MM.1S (cell line): ENCODE measurements at regions not wholly inside any gene's neighbourhood (a gene's known extent, or its start where the extent isn't known, plus 50 kb on each side); places are given as distances from the start of the nearest gene placed in this dataset.

ENCODE experiments used
- DNase-seq: peaks from one replicate; pipeline ENCODE4 v3.0.0-alpha.2; 2015
- H2AFZ ChIP-seq: fragments of 300-600 bp; sonication (generic); 2 replicates; pipeline ENCODE4 v1.6.0; 2016; ENCODE audit warnings: antibody characterized with exemption, low read length
- H3F3A ChIP-seq: fragments of 300-600 bp; sonication (generic); 2 replicates; pipeline ENCODE4 v1.6.1; 2016; ENCODE audit warnings: mild to moderate bottlenecking, antibody characterized with exemption, low read length, moderate library complexity, mixed read lengths; ENCODE audit not compliant: insufficient read depth
- H3K27ac ChIP-seq: fragments of 300-600 bp; sonication (generic); 2 replicates; pipeline ENCODE4 v1.5.1; 2016; ENCODE audit warnings: mild to moderate bottlenecking, low read length
- H3K27me3 ChIP-seq: fragments of 300-600 bp; sonication (generic); replicated peaks from 2 replicates; pipeline ENCODE4 v1.6.0; 2016; ENCODE audit warnings: low read length; ENCODE audit not compliant: insufficient read depth
- H3K36me3 ChIP-seq: fragments of 300-600 bp; sonication (generic); replicated peaks from 2 replicates; pipeline ENCODE4 v1.6.1; 2016; ENCODE audit warnings: mild to moderate bottlenecking, low read length, mixed read lengths; ENCODE audit not compliant: insufficient read depth
- H3K4me1 ChIP-seq: fragments of 300-600 bp; sonication (generic); 2 replicates; pipeline ENCODE4 v1.6.1; 2016; ENCODE audit warnings: low read length, mixed read lengths
- H3K4me2 ChIP-seq: fragments of 300-600 bp; sonication (generic); 2 replicates; pipeline ENCODE4 v1.6.0; 2016; ENCODE audit warnings: low read depth, low read length
- H3K4me3 ChIP-seq: fragments of 300-600 bp; sonication (generic); 2 replicates; pipeline ENCODE4 v1.5.1; 2016; ENCODE audit warnings: low read length, mixed read lengths
- H3K79me2 ChIP-seq: fragments of 300-600 bp; sonication (generic); 2 replicates; pipeline ENCODE4 v1.6.1; 2016; ENCODE audit warnings: mixed run types, low read length, mixed read lengths
- H3K9ac ChIP-seq: fragments of 300-600 bp; sonication (generic); 2 replicates; pipeline ENCODE4 v1.6.1; 2016; ENCODE audit warnings: low read length, mixed read lengths
- H3K9me2 ChIP-seq: fragments of 300-600 bp; sonication (generic); replicated peaks from 2 replicates; pipeline ENCODE4 v1.6.1; 2016; ENCODE audit warnings: mild to moderate bottlenecking, low read length, mixed read lengths; ENCODE audit not compliant: insufficient read depth
- H3K9me3 ChIP-seq: fragments of 300-600 bp; sonication (generic); replicated peaks from 2 replicates; pipeline ENCODE4 v1.6.1; 2016; ENCODE audit warnings: mild to moderate bottlenecking, low read length, mixed read lengths; ENCODE audit not compliant: insufficient read depth
- H4K20me1 ChIP-seq: fragments of 300-600 bp; sonication (generic); 2 replicates; pipeline ENCODE4 v1.6.1; 2016; ENCODE audit warnings: mild to moderate bottlenecking, low read length, moderate library complexity, mixed read lengths; ENCODE audit not compliant: insufficient read depth
- CTCF ChIP-seq: fragments of 300-600 bp; sonication (generic); IDR thresholded peaks from 2 replicates; pipeline ENCODE4 v1.5.1; 2016; ENCODE audit warnings: antibody characterized with exemption, low read length, mixed read lengths
- EZH2 ChIP-seq: fragments of 300-600 bp; sonication (generic); optimal IDR thresholded peaks from 2 replicates; pipeline ENCODE3; 2017; ENCODE audit warnings: low read depth, mild to moderate bottlenecking, antibody characterized with exemption, low read length, mixed read lengths
- EZH2phosphoT487 ChIP-seq: fragments of 300-600 bp; sonication (generic); IDR thresholded peaks from 2 replicates; pipeline ENCODE4 v1.6.1; 2018; ENCODE audit warnings: antibody characterized with exemption, low read length

- TF ChIP-seq EZH2phosphoT487 (no peak), CTCF (no peak), EZH2 (no peak)
- no peak overlapping the region for H3K4me2 ChIP-seq
- peaks cover 6% of the 10 kb centered on the region for H3K4me1 ChIP-seq
These were observed 237.8 kb downstream of the UACA start for GRCh38 chr15:70525551-70525950.

GRCh38 chr15:70524470-70524869, 238.9 kb downstream of the UACA start:
- no peaks in the 10 kb centered on the region for H3K9me3 ChIP-seq
- no peak overlapping the region for H3K9ac ChIP-seq
- no peaks in the 10 kb centered on the region for H3F3A ChIP-seq
- H3K79me2 ChIP-seq, result no peaks in the 10 kb centered on the region
- H3K27ac ChIP-seq, result no peak overlapping the region
- no peaks in the 10 kb centered on the region for H4K20me1 ChIP-seq
- H3K4me1 ChIP-seq, result peaks cover 6% of the 10 kb centered on the region
- H2AFZ ChIP-seq, result no peak overlapping the region
- TF ChIP-seq EZH2phosphoT487, result no peak
- no peak for TF ChIP-seq EZH2
- no peak for TF ChIP-seq CTCF
- H3K4me2 ChIP-seq, result no peak overlapping the region
- H3K4me3 ChIP-seq, result no peak overlapping the region
- H3K36me3 ChIP-seq, result no peaks in the 10 kb centered on the region
- DNase-seq, result no peak
- no peaks in the 10 kb centered on the region for H3K9me2 ChIP-seq
- no peaks in the 10 kb centered on the region for H3K27me3 ChIP-seq

More at GRCh38 chr15:70525551-70525950, 237.8 kb downstream of the UACA start:
- Histone ChIP-seq H3K27me3 (no peaks in the 10 kb centered on the region), H2AFZ (no peak overlapping the region), H3K9me3 (no peaks in the 10 kb centered on the region), H3K36me3 (no peaks in the 10 kb centered on the region), H3K79me2 (no peaks in the 10 kb centered on the region), H3K9ac (no peak overlapping the region), H3F3A (no peaks in the 10 kb centered on the region), H3K9me2 (no peaks in the 10 kb centered on the region), H3K4me3 (no peak overlapping the region), H3K27ac (no peak overlapping the region), H4K20me1 (no peaks in the 10 kb centered on the region)
- no peak for DNase-seq

- no peak overlapping the region for H2AFZ ChIP-seq
- no peaks in the 10 kb centered on the region for H3K27me3 ChIP-seq
- peaks cover 4% of the 10 kb centered on the region for H3K4me1 ChIP-seq
- H4K20me1 ChIP-seq, result no peaks in the 10 kb centered on the region
- H3K9me3 ChIP-seq, result no peaks in the 10 kb centered on the region
- no peak overlapping the region for H3K4me3 ChIP-seq
- no peaks in the 10 kb centered on the region for H3K9me2 ChIP-seq
- no peak for TF ChIP-seq CTCF
- no peak for TF ChIP-seq EZH2
- no peak for TF ChIP-seq EZH2phosphoT487
- H3K36me3 ChIP-seq, result no peaks in the 10 kb centered on the region
- H3K4me2 ChIP-seq, result no peak overlapping the region
- no peaks in the 10 kb centered on the region for H3F3A ChIP-seq
- DNase-seq, result no peak
- H3K79me2 ChIP-seq, result no peaks in the 10 kb centered on the region
- no peak overlapping the region for H3K27ac ChIP-seq
- no peak overlapping the region for H3K9ac ChIP-seq
These were observed 239.7 kb downstream of the UACA start for GRCh38 chr15:70523616-70524015.
